OCI-LY7 (cell line): ENCODE measurements at regions not wholly inside any gene's neighbourhood (a gene's known extent, or its start where the extent isn't known, plus 50 kb on each side); places are given as distances from the start of the nearest gene placed in this dataset.
A peak's percentile ranks its signal among the peaks of the same experiment; 100 is the strongest.

Experiments
- BruUV-seq: library from RNA; stranded (reverse); fragments of 400-500 nt; replicated peaks from 2 replicates; lab custom pipeline; 2021; lab: Mats Ljungman, UMichigan
- CTCF ChIA-PET: fragments of 300-600 bp; sonication (Branson Sonifier 250); formaldehyde crosslinking; loops from one replicate; lab custom pipeline; 2022; ENCODE audit warnings: antibody characterized with exemption; ENCODE audit not compliant: unreplicated experiment; lab: Charles Lee
- POLR2A ChIA-PET: fragments of 300-600 bp; sonication (Branson Sonifier 250); formaldehyde crosslinking; loops from one replicate; lab custom pipeline; 2022; ENCODE audit warnings: antibody characterized with exemption; lab: Charles Lee
- DNase-seq: peaks from one replicate; pipeline ENCODE4 v3.0.0-alpha.2; 2015; ENCODE audit warnings: low spot score
- H2AFZ ChIP-seq: fragments of 200-600 bp; sonication (generic), shearing (Covaris generic); 2 replicates; pipeline ENCODE4 v1.6.1; 2014; ENCODE audit warnings: mild to moderate bottlenecking, antibody characterized with exemption, low read length, moderate library complexity
- H3K27ac ChIP-seq: fragments of 200-600 bp; sonication (generic); 2 replicates; pipeline ENCODE4 v1.5.1; 2014; ENCODE audit warnings: mixed run types, low read depth, mild to moderate bottlenecking, moderate library complexity, low read length, inconsistent platforms; ENCODE audit not compliant: poor library complexity, severe bottlenecking
- H3K36me3 ChIP-seq: fragments of 200-600 bp; sonication (generic); 2 replicates; pipeline ENCODE4 v1.6.1; 2014; ENCODE audit warnings: mild to moderate bottlenecking, antibody characterized with exemption, low read length, moderate library complexity, mixed read lengths; ENCODE audit not compliant: insufficient read depth
- H3K4me1 ChIP-seq: fragments of 200-600 bp; sonication (generic); 2 replicates; pipeline ENCODE4 v1.5.1; 2014; ENCODE audit warnings: mild to moderate bottlenecking, low read length; ENCODE audit not compliant: insufficient read depth, poor library complexity, severe bottlenecking
- H3K4me2 ChIP-seq: fragments of 200-600 bp; sonication (generic); 2 replicates; pipeline ENCODE4 v1.6.1; 2014; ENCODE audit warnings: mild to moderate bottlenecking, low read length
- H3K4me3 ChIP-seq: fragments of 200-600 bp; sonication (generic); 2 replicates; pipeline ENCODE4 v1.5.1; 2014; ENCODE audit warnings: mild to moderate bottlenecking, low read depth, low read length; ENCODE audit not compliant: poor library complexity, severe bottlenecking
- H3K79me2 ChIP-seq: fragments of 200-600 bp; sonication (generic); 2 replicates; pipeline ENCODE4 v1.6.1; 2016; ENCODE audit warnings: low read depth, mild to moderate bottlenecking, low read length, moderate library complexity, mixed read lengths; ENCODE audit not compliant: insufficient read depth
- H3K9me2 ChIP-seq: fragments of 200-600 bp; sonication (generic); 2 replicates; pipeline ENCODE4 v1.6.1; 2016; ENCODE audit warnings: mild to moderate bottlenecking, low read length, mixed read lengths; ENCODE audit not compliant: insufficient read depth
- H3K9me3 ChIP-seq: fragments of 200-600 bp; sonication (generic); 2 replicates; pipeline ENCODE4 v1.6.1; 2014; ENCODE audit warnings: mild to moderate bottlenecking, mixed run types, low read length, mixed read lengths
- H4K20me1 ChIP-seq: fragments of 200-600 bp; sonication (generic); 2 replicates; pipeline ENCODE4 v1.6.1; 2014; ENCODE audit warnings: mild to moderate bottlenecking, antibody characterized with exemption, low read length, moderate library complexity, mixed read lengths; ENCODE audit not compliant: insufficient read depth
- EZH2phosphoT487 ChIP-seq: fragments of 200-600 bp; sonication (generic); IDR thresholded peaks from 2 replicates; pipeline ENCODE4 v1.6.1; 2018; ENCODE audit warnings: low read depth, borderline replicate concordance, mild to moderate bottlenecking, mixed run types, antibody characterized with exemption, low read length, moderate library complexity, mixed read lengths
- intact Hi-C: fragments of 100-400 bp; cut with micrococcal nuclease; formaldehyde crosslinking; loops from one replicate; pipeline ENCODE4 v1.10.0; 2022; ENCODE audit not compliant: unreplicated experiment
- TF ChIP-seq, protein P1 (sequence below): fragments of 200-600 bp; sonication (generic); conservative IDR thresholded peaks from 2 replicates; pipeline ENCODE4 v1.5.1; 2014; ENCODE audit warnings: mild to moderate bottlenecking, antibody characterized with exemption, low read length, moderate library complexity, mixed read lengths

- no peaks in the 10 kb centered on the region for H4K20me1 ChIP-seq
- POLR2A ChIA-PET = interaction anchor here (0.6 kb wide), 1 partner anchor 1528 kb away, joined by 4 read pairs; no protein-coding TSS in a partner anchor
- no peaks in the 10 kb centered on the region for H3K9me3 ChIP-seq
- peak; percentile 27 for DNase-seq
- no peaks in the 10 kb centered on the region for H3K36me3 ChIP-seq
- H3K4me1 ChIP-seq = no peaks in the 10 kb centered on the region
- intact Hi-C loops = no loop called here
- no peak overlapping the region for H3K4me3 ChIP-seq
- no peak overlapping the region for H3K4me2 ChIP-seq
- H2AFZ ChIP-seq = no peak overlapping the region
- TF ChIP-seq EZH2phosphoT487 = no peak
- TF ChIP-seq, protein P1, sequence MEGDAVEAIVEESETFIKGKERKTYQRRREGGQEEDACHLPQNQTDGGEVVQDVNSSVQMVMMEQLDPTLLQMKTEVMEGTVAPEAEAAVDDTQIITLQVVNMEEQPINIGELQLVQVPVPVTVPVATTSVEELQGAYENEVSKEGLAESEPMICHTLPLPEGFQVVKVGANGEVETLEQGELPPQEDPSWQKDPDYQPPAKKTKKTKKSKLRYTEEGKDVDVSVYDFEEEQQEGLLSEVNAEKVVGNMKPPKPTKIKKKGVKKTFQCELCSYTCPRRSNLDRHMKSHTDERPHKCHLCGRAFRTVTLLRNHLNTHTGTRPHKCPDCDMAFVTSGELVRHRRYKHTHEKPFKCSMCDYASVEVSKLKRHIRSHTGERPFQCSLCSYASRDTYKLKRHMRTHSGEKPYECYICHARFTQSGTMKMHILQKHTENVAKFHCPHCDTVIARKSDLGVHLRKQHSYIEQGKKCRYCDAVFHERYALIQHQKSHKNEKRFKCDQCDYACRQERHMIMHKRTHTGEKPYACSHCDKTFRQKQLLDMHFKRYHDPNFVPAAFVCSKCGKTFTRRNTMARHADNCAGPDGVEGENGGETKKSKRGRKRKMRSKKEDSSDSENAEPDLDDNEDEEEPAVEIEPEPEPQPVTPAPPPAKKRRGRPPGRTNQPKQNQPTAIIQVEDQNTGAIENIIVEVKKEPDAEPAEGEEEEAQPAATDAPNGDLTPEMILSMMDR = peak; percentile 78
- BruUV-seq = no TSS peak
- no peaks in the 10 kb centered on the region for H3K9me2 ChIP-seq
- CTCF ChIA-PET = no interaction called here
- H3K27ac ChIP-seq = no peak overlapping the region
- H3K79me2 ChIP-seq = no peaks in the 10 kb centered on the region
Observed at GRCh38 chr6:18527836-18528743, 140.9 kb downstream of the RNF144B start.

DNA sequence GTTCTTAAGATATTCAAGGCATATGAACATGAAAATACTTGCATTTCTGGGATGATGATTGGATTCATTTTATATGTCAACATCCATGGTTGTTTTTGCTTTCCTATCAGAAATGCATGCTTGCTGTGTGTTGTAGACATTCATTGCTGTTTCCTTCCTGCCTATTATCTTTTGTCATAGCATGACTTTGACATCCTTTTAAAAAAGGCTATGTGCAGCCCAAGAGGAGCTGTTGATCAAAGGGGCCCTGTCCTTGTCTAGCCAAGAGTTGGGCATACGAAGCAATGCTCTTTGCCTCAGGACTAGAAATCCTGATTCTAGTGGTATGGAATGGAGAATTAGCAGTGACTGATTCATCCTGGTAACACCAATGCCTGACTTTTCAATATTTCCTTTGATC, 143.1 kb downstream of the RNF144B start:
- no peak for DNase-seq
- no peak overlapping the region for H3K4me2 ChIP-seq
- no TSS peak for BruUV-seq
- no peak overlapping the region for H2AFZ ChIP-seq
- H3K9me3 ChIP-seq = no peaks in the 10 kb centered on the region
- intact Hi-C loops = no loop called here
- H3K4me3 ChIP-seq = no peak overlapping the region
- H3K79me2 ChIP-seq = no peaks in the 10 kb centered on the region
- ChIA-PET POLR2A (interaction anchor here (1.1 to 1.2 kb wide), 2 partner anchors 11 to 13 kb away, joined by 4 read pairs; no protein-coding TSS in a partner anchor), CTCF (no interaction called here)
- no peaks in the 10 kb centered on the region for H3K36me3 ChIP-seq
- no peak overlapping the region for H3K27ac ChIP-seq
- no peaks in the 10 kb centered on the region for H3K4me1 ChIP-seq
- no peaks in the 10 kb centered on the region for H4K20me1 ChIP-seq
- TF ChIP-seq, protein P1 = no peak
- TF ChIP-seq EZH2phosphoT487 = no peak
- no peaks in the 10 kb centered on the region for H3K9me2 ChIP-seq

DNA sequence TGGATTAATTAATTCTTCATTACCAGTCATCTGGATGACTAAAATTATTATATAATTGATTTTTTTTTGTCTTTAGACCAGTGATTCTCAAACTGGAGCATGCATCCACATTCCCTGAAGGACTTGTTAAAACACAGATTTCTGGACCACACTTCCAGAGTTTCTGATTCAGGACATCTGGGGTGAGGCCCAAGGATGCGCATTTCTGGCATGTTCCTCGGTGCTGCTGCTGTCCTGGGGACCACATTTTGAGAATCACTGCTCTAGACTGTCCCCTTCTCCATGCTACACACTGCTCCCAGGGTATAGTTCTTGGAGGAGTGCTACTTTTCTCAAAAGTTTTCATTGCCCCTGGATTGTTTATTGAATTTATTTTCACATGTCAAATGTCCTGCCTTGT, 145.0 kb downstream of the RNF144B start:
- no peak for DNase-seq
- H3K4me1 ChIP-seq = no peaks in the 10 kb centered on the region
- H3K36me3 ChIP-seq = no peaks in the 10 kb centered on the region
- no peak overlapping the region for H2AFZ ChIP-seq
- no peak overlapping the region for H3K4me3 ChIP-seq
- POLR2A ChIA-PET = no interaction called here
- no peaks in the 10 kb centered on the region for H3K79me2 ChIP-seq
- CTCF ChIA-PET = no interaction called here
- no peaks in the 10 kb centered on the region for H3K9me2 ChIP-seq
- no TSS peak for BruUV-seq
- intact Hi-C loops = no loop called here
- H3K27ac ChIP-seq = no peak overlapping the region
- H3K4me2 ChIP-seq = no peak overlapping the region
- no peaks in the 10 kb centered on the region for H4K20me1 ChIP-seq
- no peaks in the 10 kb centered on the region for H3K9me3 ChIP-seq
- no peak for TF ChIP-seq EZH2phosphoT487
- TF ChIP-seq, protein P1 = no peak
